ENCODE measurements at regions not wholly inside any gene's neighbourhood (a gene's known extent, or its start where the extent isn't known, plus 50 kb on each side); places are given as distances from the start of the nearest gene placed in this dataset.
"Not testable (repeated sequence)": the region's sequence is repeated elsewhere in the genome, so short reads cannot be mapped to it uniquely, and the experiment has no call there.

DNA sequence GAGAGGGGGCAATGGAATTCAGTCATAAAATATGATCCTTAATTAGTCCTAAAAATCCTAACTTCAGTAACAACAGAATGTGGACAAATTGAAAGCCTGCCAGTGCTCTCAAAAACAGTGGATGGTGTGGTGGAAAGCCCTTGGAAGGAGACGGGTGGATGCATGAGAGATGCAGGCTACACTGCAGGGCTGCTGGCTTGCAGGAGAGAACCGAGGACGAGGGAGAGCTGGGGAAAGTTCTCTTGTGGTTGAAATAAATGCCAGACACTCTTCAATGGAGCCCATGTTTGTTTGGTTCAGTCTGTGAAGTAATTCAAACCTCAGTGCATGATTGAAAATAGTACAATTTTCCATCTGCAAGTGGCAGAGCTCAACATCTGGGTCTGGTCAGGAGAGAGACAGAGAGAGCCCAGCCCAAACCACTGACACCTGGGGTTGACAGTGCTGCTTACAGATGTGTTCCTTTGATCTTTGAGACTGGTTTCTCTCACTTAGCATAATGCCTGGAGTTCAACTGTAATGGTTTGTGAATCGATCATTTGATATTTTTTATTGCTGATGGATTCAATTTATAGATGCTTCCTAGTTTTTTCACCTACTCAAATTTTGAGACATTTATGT is 544.9 kb downstream of the GOLGA6L6 start:
- BruUV-seq (replicated peaks); H3K9ac ChIP-seq (ENCODE audit: low read length); H3K4me3 ChIP-seq (replicated peaks in 1 of 2; ENCODE audit: low read depth in 1 of 2, low read length in 2 of 2); POLR2A ChIA-PET; RAD21 ChIA-PET (ENCODE audit: low non-redundant PET in 1 of 2, low total read pairs in 2 of 2, uncharacterized antibody in 2 of 2, unreplicated experiment in 2 of 2); H3K4me2 ChIP-seq (ENCODE audit: low read length); H3K27ac ChIP-seq (ENCODE audit: low read depth, low read length); H3K27me3 ChIP-seq (ENCODE audit: insufficient read depth, low read length); intact Hi-C loops (cut with micrococcal nuclease); H2AFZ ChIP-seq (ENCODE audit: low read depth, low read length, poor library complexity, severe bottlenecking); H3K4me1 ChIP-seq (ENCODE audit: control insufficient read depth in 1 of 2, insufficient read depth in 2 of 2, low read length in 2 of 2); H4K20me1 ChIP-seq (ENCODE audit: insufficient read depth); H3K9me2 ChIP-seq (ENCODE audit: insufficient read depth); H3K36me3 ChIP-seq (ENCODE audit: control insufficient read depth in 1 of 2, insufficient read depth in 2 of 2, low read length in 2 of 2); H3K79me2 ChIP-seq (ENCODE audit: insufficient read depth, low read length); H3K9me3 ChIP-seq (ENCODE audit: control insufficient read depth in 1 of 2, insufficient read depth in 1 of 2, low read depth in 1 of 2, low read length in 2 of 2); CTCF ChIA-PET; ATAC-seq; DNase-seq (ENCODE audit: low read depth, low spot score): not testable (repeated sequence)

DNA sequence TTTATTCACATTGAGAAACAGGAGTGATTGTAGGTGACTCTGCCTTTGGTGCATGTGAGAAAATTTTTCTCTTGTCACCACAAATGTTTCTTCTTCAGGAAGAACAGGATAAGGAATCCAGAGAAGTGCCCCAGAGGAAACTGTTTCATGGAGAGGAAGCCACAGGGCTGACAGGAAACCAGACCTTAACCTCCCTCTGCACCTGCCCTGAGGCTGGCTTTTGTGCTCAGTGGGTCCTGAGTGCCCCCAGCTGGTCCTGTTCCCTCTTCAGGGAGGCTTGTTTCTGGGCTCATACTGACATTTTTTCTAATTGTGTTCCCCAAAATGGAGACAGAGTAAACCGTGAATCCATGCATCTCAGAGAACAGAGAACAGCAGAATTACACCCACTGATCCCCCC is 546.3 kb downstream of the GOLGA6L6 start:
- intact Hi-C loops (cut with micrococcal nuclease); H4K20me1 ChIP-seq (ENCODE audit: insufficient read depth); ATAC-seq; H3K27ac ChIP-seq (ENCODE audit: low read depth, low read length); H3K9ac ChIP-seq (ENCODE audit: low read length); DNase-seq (ENCODE audit: low read depth, low spot score); H3K79me2 ChIP-seq (ENCODE audit: insufficient read depth, low read length); H3K36me3 ChIP-seq (ENCODE audit: control insufficient read depth in 1 of 2, insufficient read depth in 2 of 2, low read length in 2 of 2); H3K9me3 ChIP-seq (ENCODE audit: control insufficient read depth in 1 of 2, insufficient read depth in 1 of 2, low read depth in 1 of 2, low read length in 2 of 2); RAD21 ChIA-PET (ENCODE audit: low non-redundant PET in 1 of 2, low total read pairs in 2 of 2, uncharacterized antibody in 2 of 2, unreplicated experiment in 2 of 2); H3K4me2 ChIP-seq (ENCODE audit: low read length); CTCF ChIA-PET; BruUV-seq (replicated peaks); H3K9me2 ChIP-seq (ENCODE audit: insufficient read depth); H3K4me3 ChIP-seq (replicated peaks in 1 of 2; ENCODE audit: low read depth in 1 of 2, low read length in 2 of 2); POLR2A ChIA-PET; H3K4me1 ChIP-seq (ENCODE audit: control insufficient read depth in 1 of 2, insufficient read depth in 2 of 2, low read length in 2 of 2); H3K27me3 ChIP-seq (ENCODE audit: insufficient read depth, low read length); H2AFZ ChIP-seq (ENCODE audit: low read depth, low read length, poor library complexity, severe bottlenecking): not testable (repeated sequence)

DNA sequence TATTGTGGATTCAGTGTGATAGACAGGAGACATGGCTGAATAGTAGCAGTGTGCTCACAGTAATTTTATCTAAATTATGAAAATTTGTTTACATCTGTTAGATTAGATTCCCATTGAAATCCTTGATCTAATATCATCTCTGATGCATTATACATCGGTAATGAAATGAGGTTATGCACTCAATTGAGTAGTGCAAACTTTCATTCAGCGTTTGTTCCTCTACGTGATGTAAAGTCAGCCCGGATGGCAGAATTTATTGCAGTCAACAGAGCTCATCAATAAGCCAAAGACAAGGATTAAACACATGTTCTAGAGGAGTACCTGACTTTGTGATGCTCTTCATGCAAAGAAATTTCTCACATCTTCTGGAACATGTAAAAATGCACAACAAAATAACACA is 549.2 kb downstream of the GOLGA6L6 start:
- ATAC-seq (no peak), DNase-seq (ENCODE audit: low read depth, low spot score) (no peak)
- H3K27ac ChIP-seq (ENCODE audit: low read depth, low read length): no peak overlapping the region
- H3K4me3 ChIP-seq (replicated peaks in 1 of 2; ENCODE audit: low read depth in 1 of 2, low read length in 2 of 2): no peak overlapping the region
- ChIA-PET CTCF (no interaction called here), RAD21 (ENCODE audit: low non-redundant PET in 1 of 2, low total read pairs in 2 of 2, uncharacterized antibody in 2 of 2, unreplicated experiment in 2 of 2) (no interaction called here), POLR2A (no interaction called here)
- no TSS peak for BruUV-seq (replicated peaks)
- no peaks in the 10 kb centered on the region for H3K27me3 ChIP-seq (ENCODE audit: insufficient read depth, low read length)
- TF ChIP-seq POLR2AphosphoS5 (IDR thresholded peaks at IDR 0.05; ENCODE audit: low read depth, low read length) (no peak), ZFX (IDR thresholded peaks at IDR 0.05) (no peak), POLR2A (IDR thresholded peaks at IDR 0.05; ENCODE audit: borderline replicate concordance, extremely low read depth, insufficient read depth, insufficient read length) (no peak), SP1 (IDR thresholded peaks at IDR 0.05; ENCODE audit: low read depth) (no peak), EGR1 (IDR thresholded peaks at IDR 0.05; ENCODE audit: low read depth) (no peak), SIN3A (IDR thresholded peaks at IDR 0.05; ENCODE audit: low read depth) (no peak), ZNF274 (IDR thresholded peaks at IDR 0.05; ENCODE audit: low read depth, low read length) (no peak), RAD21 (IDR thresholded peaks at IDR 0.05; ENCODE audit: low read depth) (no peak), ELF1 (IDR thresholded peaks at IDR 0.05; ENCODE audit: borderline replicate concordance, low read depth) (no peak), JUND (IDR thresholded peaks at IDR 0.05) (no peak), YY1 (IDR thresholded peaks at IDR 0.05; ENCODE audit: extremely low read depth, insufficient replicate concordance, low read depth, low read length) (no peak)
- TF ChIP-seq, protein P1, sequence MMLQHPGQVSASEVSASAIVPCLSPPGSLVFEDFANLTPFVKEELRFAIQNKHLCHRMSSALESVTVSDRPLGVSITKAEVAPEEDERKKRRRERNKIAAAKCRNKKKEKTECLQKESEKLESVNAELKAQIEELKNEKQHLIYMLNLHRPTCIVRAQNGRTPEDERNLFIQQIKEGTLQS (IDR thresholded peaks at IDR 0.05): no peak
- TF ChIP-seq, protein P2, sequence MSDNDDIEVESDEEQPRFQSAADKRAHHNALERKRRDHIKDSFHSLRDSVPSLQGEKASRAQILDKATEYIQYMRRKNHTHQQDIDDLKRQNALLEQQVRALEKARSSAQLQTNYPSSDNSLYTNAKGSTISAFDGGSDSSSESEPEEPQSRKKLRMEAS (IDR thresholded peaks at IDR 0.05): no peak
- H3K4me1 ChIP-seq (ENCODE audit: control insufficient read depth in 1 of 2, insufficient read depth in 2 of 2, low read length in 2 of 2): no peaks in the 10 kb centered on the region
- H2AFZ ChIP-seq (ENCODE audit: low read depth, low read length, poor library complexity, severe bottlenecking): no peak overlapping the region
- H3K9me3 ChIP-seq (ENCODE audit: control insufficient read depth in 1 of 2, insufficient read depth in 1 of 2, low read depth in 1 of 2, low read length in 2 of 2): peaks cover 5 to 9% of the 10 kb centered on the region in 2 experiments; a peak in 2 of 4 replicates
- no peaks in the 10 kb centered on the region for H3K9me2 ChIP-seq (ENCODE audit: insufficient read depth)
- no peak overlapping the region for H3K9ac ChIP-seq (ENCODE audit: low read length)
- H4K20me1 ChIP-seq (ENCODE audit: insufficient read depth): no peaks in the 10 kb centered on the region
- no peak overlapping the region for H3K4me2 ChIP-seq (ENCODE audit: low read length)
- H3K36me3 ChIP-seq (ENCODE audit: control insufficient read depth in 1 of 2, insufficient read depth in 2 of 2, low read length in 2 of 2): no peaks in the 10 kb centered on the region
- intact Hi-C loops (cut with micrococcal nuclease): no loop called here
- no peaks in the 10 kb centered on the region for H3K79me2 ChIP-seq (ENCODE audit: insufficient read depth, low read length)

Measured in HCT116 (cell line).